PC-9 (cell line): ENCODE measurements at regions not wholly inside any gene's neighbourhood (a gene's known extent, or its start where the extent isn't known, plus 50 kb on each side); places are given as distances from the start of the nearest gene placed in this dataset.

Experiments used
- BruUV-seq: library from RNA; stranded (reverse); fragments of 400-500 nt; replicated peaks from 2 replicates; lab custom pipeline; 2021; lab: Mats Ljungman, UMichigan
- CTCF ChIA-PET: fragments of 300-600 bp; sonication (Branson Sonifier 250); formaldehyde crosslinking; loops from one replicate; lab custom pipeline; 2022; ENCODE audit warnings: antibody characterized with exemption; lab: Charles Lee
- POLR2A ChIA-PET: fragments of 300-600 bp; sonication (Branson Sonifier 250); formaldehyde crosslinking; loops from one replicate; lab custom pipeline; 2022; ENCODE audit warnings: antibody characterized with exemption; ENCODE audit not compliant: unreplicated experiment; lab: Charles Lee
- DNase-seq, 2 experiments: peaks; one replicate each; pipeline versions ENCODE4 v3.0.0 to v3.0.0-alpha.2; 2015 to 2022; ENCODE audit warnings: mixed read lengths in 1 of 2
- H2AFZ ChIP-seq: fragments of 200-600 bp; sonication (generic); 2 replicates; pipeline ENCODE4 v1.8.1; 2017; ENCODE audit warnings: antibody characterized with exemption
- H3F3A ChIP-seq: fragments of 200-600 bp; sonication (generic); 2 replicates; pipeline ENCODE4 v1.8.1; 2017; ENCODE audit warnings: antibody characterized with exemption, mild to moderate bottlenecking, low read depth; ENCODE audit not compliant: insufficient read depth
- H3K27ac ChIP-seq: fragments of 200-600 bp; sonication (generic); 2 replicates; pipeline ENCODE4 v1.6.1; 2016; ENCODE audit warnings: mixed run types
- H3K27me3 ChIP-seq: fragments of 200-600 bp; sonication (generic); 2 replicates; pipeline ENCODE4 v1.6.1; 2016; ENCODE audit warnings: low read depth, mixed run types; ENCODE audit not compliant: insufficient read depth
- H3K36me3 ChIP-seq: fragments of 200-600 bp; sonication (generic); 2 replicates; pipeline ENCODE4 v1.6.1; 2016; ENCODE audit warnings: low read depth, mixed run types
- H3K4me1 ChIP-seq: fragments of 200-600 bp; sonication (generic); replicated peaks from 2 replicates; pipeline ENCODE4 v1.6.1; 2016; ENCODE audit warnings: mixed run types; ENCODE audit not compliant: insufficient read depth
- H3K4me2 ChIP-seq: fragments of 200-600 bp; sonication (generic); 2 replicates; pipeline ENCODE4 v1.6.1; 2017; ENCODE audit warnings: mixed run types
- H3K4me3 ChIP-seq: fragments of 200-600 bp; sonication (generic); 2 replicates; pipeline ENCODE4 v1.6.1; 2016; ENCODE audit warnings: mixed run types
- H3K79me2 ChIP-seq: fragments of 200-600 bp; sonication (generic); 2 replicates; pipeline ENCODE4 v1.6.1; 2017; ENCODE audit warnings: low read depth, mixed run types
- H3K9me2 ChIP-seq: fragments of 200-600 bp; sonication (generic); 2 replicates; pipeline ENCODE4 v1.8.1; 2017; ENCODE audit warnings: mild to moderate bottlenecking; ENCODE audit not compliant: insufficient read depth
- H3K9me3 ChIP-seq: fragments of 200-600 bp; sonication (generic); 2 replicates; pipeline ENCODE4 v1.8.1; 2016; ENCODE audit warnings: low read depth; ENCODE audit not compliant: insufficient read depth
- H4K20me1 ChIP-seq: fragments of 200-600 bp; sonication (generic); 2 replicates; pipeline ENCODE4 v1.8.1; 2017; ENCODE audit not compliant: insufficient read depth
- CTCF ChIP-seq: fragments of 200-600 bp; sonication (generic); conservative IDR thresholded peaks from 2 replicates; pipeline ENCODE4 v1.6.1; 2017; ENCODE audit warnings: mixed run types, antibody characterized with exemption, mild to moderate bottlenecking, moderate library complexity
- EZH2 ChIP-seq: fragments of 200-600 bp; sonication (generic); IDR thresholded peaks from 2 replicates; pipeline ENCODE4 v1.8.0; 2017; ENCODE audit warnings: antibody characterized with exemption, low read depth
- intact Hi-C: fragments of 100-400 bp; cut with micrococcal nuclease; formaldehyde crosslinking; loops from one replicate; pipeline ENCODE4 v1.10.0; 2022; ENCODE audit not compliant: unreplicated experiment

- H3K36me3 ChIP-seq: no peaks in the 10 kb centered on the region
- TF ChIP-seq EZH2 (no peak), CTCF (no peak)
- no peaks in the 10 kb centered on the region for H3K9me3 ChIP-seq
- no peaks in the 10 kb centered on the region for H3K9me2 ChIP-seq
- ChIA-PET CTCF (no interaction called here), POLR2A (no interaction called here)
- no peak overlapping the region for H2AFZ ChIP-seq
- no TSS peak for BruUV-seq
- no peak overlapping the region for H3K4me2 ChIP-seq
- H3K27ac ChIP-seq: no peak overlapping the region
- no peaks in the 10 kb centered on the region for H3K4me1 ChIP-seq
- H4K20me1 ChIP-seq: no peaks in the 10 kb centered on the region
- H3K27me3 ChIP-seq: no peaks in the 10 kb centered on the region
- intact Hi-C loops: no loop called here
- no peaks in the 10 kb centered on the region for H3K79me2 ChIP-seq
- H3K4me3 ChIP-seq: no peak overlapping the region
- no peak for DNase-seq
- H3F3A ChIP-seq: no peaks in the 10 kb centered on the region
Observed at GRCh38 chr4:160399826-160400225, 1296.9 kb downstream of the RAPGEF2 start.

- no peak for DNase-seq
- H3K9me2 ChIP-seq: no peaks in the 10 kb centered on the region
- H3K27me3 ChIP-seq: no peaks in the 10 kb centered on the region
- no peaks in the 10 kb centered on the region for H3F3A ChIP-seq
- H3K4me3 ChIP-seq: no peak overlapping the region
- H3K9me3 ChIP-seq: no peaks in the 10 kb centered on the region
- no TSS peak for BruUV-seq
- TF ChIP-seq CTCF: no peak
- TF ChIP-seq EZH2: no peak
- CTCF ChIA-PET: no interaction called here
- no peak overlapping the region for H3K4me2 ChIP-seq
- intact Hi-C loops: no loop called here
- POLR2A ChIA-PET: no interaction called here
- no peaks in the 10 kb centered on the region for H3K4me1 ChIP-seq
- no peak overlapping the region for H3K27ac ChIP-seq
- H2AFZ ChIP-seq: no peak overlapping the region
- H4K20me1 ChIP-seq: no peaks in the 10 kb centered on the region
- no peaks in the 10 kb centered on the region for H3K36me3 ChIP-seq
- H3K79me2 ChIP-seq: no peaks in the 10 kb centered on the region
Observed at GRCh38 chr4:160403081-160403480, 1300.2 kb downstream of the RAPGEF2 start.

DNA sequence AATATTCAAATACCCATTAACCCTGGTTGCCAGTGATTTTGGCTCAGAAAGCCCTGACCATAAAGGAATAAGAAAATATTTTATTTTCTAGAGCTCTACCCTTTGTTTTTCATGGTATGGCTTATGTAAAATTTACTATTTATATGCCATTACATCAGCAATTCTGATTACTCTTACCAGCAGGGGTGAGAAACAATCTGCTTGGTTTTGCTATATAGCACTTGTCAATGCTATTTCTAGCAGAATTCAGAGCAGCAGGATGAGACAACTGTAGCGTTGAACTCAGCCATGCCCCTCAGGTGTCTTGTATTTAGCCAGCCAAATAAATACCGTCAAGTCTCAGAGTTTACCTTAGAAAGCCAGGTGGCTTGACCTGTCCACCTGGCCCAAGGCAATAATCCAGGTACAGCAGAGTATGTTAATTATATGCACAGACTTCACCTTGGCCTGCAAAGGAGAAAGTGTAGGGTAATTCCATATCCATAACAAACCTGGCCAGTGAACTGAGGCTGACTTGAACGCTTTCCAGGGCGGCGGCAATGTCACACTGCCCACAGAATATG, 1303.5 kb downstream of the RAPGEF2 start:
- Histone ChIP-seq H3K27me3 (no peaks in the 10 kb centered on the region), H3K27ac (no peak overlapping the region), H3F3A (no peaks in the 10 kb centered on the region), H2AFZ (no peak overlapping the region), H3K9me3 (no peaks in the 10 kb centered on the region), H3K79me2 (no peaks in the 10 kb centered on the region), H3K4me1 (no peaks in the 10 kb centered on the region), H3K36me3 (no peaks in the 10 kb centered on the region), H3K4me3 (no peak overlapping the region), H3K4me2 (no peak overlapping the region), H3K9me2 (no peaks in the 10 kb centered on the region), H4K20me1 (no peaks in the 10 kb centered on the region)
- no peak for DNase-seq
- no TSS peak for BruUV-seq
- intact Hi-C loops: no loop called here
- CTCF ChIA-PET: no interaction called here
- POLR2A ChIA-PET: no interaction called here
- TF ChIP-seq EZH2: no peak
- TF ChIP-seq CTCF: no peak
